MM.1S (cell line): ENCODE measurements at regions not wholly inside any gene's neighbourhood (a gene's known extent, or its start where the extent isn't known, plus 50 kb on each side); places are given as distances from the start of the nearest gene placed in this dataset.

Experiments used
- EZH2 ChIP-seq: fragments of 300-600 bp; sonication (generic); optimal IDR thresholded peaks from 2 replicates; pipeline ENCODE3; 2017; ENCODE audit warnings: low read depth, mild to moderate bottlenecking, antibody characterized with exemption, low read length, mixed read lengths
- EZH2phosphoT487 ChIP-seq: fragments of 300-600 bp; sonication (generic); IDR thresholded peaks from 2 replicates; pipeline ENCODE4 v1.6.1; 2018; ENCODE audit warnings: antibody characterized with exemption, low read length
- TF ChIP-seq, protein P1 (sequence below): fragments of 300-600 bp; sonication (generic); IDR thresholded peaks from 2 replicates; pipeline ENCODE4 v1.5.1; 2016; ENCODE audit warnings: antibody characterized with exemption, low read length, mixed read lengths

DNA sequence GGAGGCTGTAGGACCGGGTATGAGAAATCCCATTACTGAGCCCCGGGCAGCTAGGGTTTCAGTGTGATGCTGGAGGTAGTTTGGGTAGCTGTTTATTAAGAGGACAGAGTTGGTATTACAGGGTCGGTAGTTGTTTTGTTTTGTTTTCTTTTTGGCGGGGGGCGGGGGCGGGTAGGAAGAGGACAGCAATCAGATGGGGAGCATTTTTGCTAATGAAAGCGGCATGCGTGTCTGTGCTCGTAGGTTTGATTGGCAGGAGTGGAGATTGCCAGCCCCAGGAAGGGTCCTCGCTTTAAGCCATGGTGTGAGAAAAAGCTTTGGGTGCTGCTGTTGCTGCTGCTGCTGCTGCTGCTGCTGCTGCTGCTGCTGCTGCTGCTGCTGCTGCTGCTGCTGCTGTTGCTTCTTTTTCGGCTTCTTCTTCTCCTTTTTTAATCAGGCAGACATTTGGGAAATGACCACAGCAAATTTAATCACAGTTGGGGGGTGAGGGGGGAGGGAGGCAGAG is 498.5 kb upstream of the ZFHX3 start:
- TF ChIP-seq EZH2, result no peak
- TF ChIP-seq, protein P1, sequence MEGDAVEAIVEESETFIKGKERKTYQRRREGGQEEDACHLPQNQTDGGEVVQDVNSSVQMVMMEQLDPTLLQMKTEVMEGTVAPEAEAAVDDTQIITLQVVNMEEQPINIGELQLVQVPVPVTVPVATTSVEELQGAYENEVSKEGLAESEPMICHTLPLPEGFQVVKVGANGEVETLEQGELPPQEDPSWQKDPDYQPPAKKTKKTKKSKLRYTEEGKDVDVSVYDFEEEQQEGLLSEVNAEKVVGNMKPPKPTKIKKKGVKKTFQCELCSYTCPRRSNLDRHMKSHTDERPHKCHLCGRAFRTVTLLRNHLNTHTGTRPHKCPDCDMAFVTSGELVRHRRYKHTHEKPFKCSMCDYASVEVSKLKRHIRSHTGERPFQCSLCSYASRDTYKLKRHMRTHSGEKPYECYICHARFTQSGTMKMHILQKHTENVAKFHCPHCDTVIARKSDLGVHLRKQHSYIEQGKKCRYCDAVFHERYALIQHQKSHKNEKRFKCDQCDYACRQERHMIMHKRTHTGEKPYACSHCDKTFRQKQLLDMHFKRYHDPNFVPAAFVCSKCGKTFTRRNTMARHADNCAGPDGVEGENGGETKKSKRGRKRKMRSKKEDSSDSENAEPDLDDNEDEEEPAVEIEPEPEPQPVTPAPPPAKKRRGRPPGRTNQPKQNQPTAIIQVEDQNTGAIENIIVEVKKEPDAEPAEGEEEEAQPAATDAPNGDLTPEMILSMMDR, result no peak
- TF ChIP-seq EZH2phosphoT487, result no peak
